ENCODE measurements at regions not wholly inside any gene's neighbourhood (a gene's known extent, or its start where the extent isn't known, plus 50 kb on each side); places are given as distances from the start of the nearest gene placed in this dataset.

- Histone ChIP-seq H3K79me2 (ENCODE audit: insufficient read depth, low read length) (no peaks in the 10 kb centered on the region), H3K9me3 (ENCODE audit: insufficient read depth, low read depth, low read length) (no peaks in the 10 kb centered on the region), H3K36me3 (ENCODE audit: insufficient read depth, low read length) (no peaks in the 10 kb centered on the region), H3K4me3 (ENCODE audit: insufficient read depth, low read depth, low read length) (no peak overlapping the region), H4K20me1 (ENCODE audit: insufficient read depth, low read length) (no peaks in the 10 kb centered on the region), H3K4me1 (ENCODE audit: insufficient read depth, low read length) (peaks cover 26% of the 10 kb centered on the region), H3K4me2 (ENCODE audit: low read length) (peak overlapping the region; percentile 13), H2AFZ (ENCODE audit: low read depth, low read length) (peak overlapping the region; percentile 35), H3K27me3 (ENCODE audit: insufficient read depth, low read length) (no peaks in the 10 kb centered on the region), H3K9ac (ENCODE audit: low read length) (peak overlapping the region; percentile 53), H3K27ac (ENCODE audit: low read depth, low read length) (peak overlapping the region; percentile 80)
- DNase-seq (ENCODE audit: low read depth) (peak; percentile 88), FAIRE-seq (no peak)
- H3K9me3 Mint-ChIP-seq (ENCODE audit: unreplicated experiment), result peaks cover 8% of the 10 kb centered on the region
- TF ChIP-seq EZH2 (IDR thresholded peaks at IDR 0.05; ENCODE audit: insufficient read depth, low read length), result no peak
- TF ChIP-seq CTCF (IDR thresholded peaks at IDR 0.05; ENCODE audit: insufficient read depth, low read depth, low read length), result no peak
- peaks cover 9% of the 10 kb centered on the region for H3K36me3 Mint-ChIP-seq (ENCODE audit: low read depth, unreplicated experiment)
- H3K4me3 Mint-ChIP-seq (ENCODE audit: unreplicated experiment), result peak overlapping the region; percentile 47
- H3K4me1 Mint-ChIP-seq (ENCODE audit: low read depth, unreplicated experiment), result peaks cover 42% of the 10 kb centered on the region
- H3K27ac Mint-ChIP-seq (ENCODE audit: unreplicated experiment), result peak overlapping the region; percentile 97
- no peaks in the 10 kb centered on the region for H3K27me3 Mint-ChIP-seq (ENCODE audit: low read depth, unreplicated experiment)
These were observed 63.3 kb upstream of the NFIL3 start for GRCh38 chr9:91486699-91487497.

GRCh38 chr9:91485006-91485405 lies 61.4 kb upstream of the NFIL3 start:
- no peak overlapping the region for H3K27ac ChIP-seq (ENCODE audit: low read depth, low read length)
- H2AFZ ChIP-seq (ENCODE audit: low read depth, low read length), result no peak overlapping the region
- no peaks in the 10 kb centered on the region for H3K79me2 ChIP-seq (ENCODE audit: insufficient read depth, low read length)
- H3K4me2 ChIP-seq (ENCODE audit: low read length), result no peak overlapping the region
- TF ChIP-seq CTCF (IDR thresholded peaks at IDR 0.05; ENCODE audit: insufficient read depth, low read depth, low read length) (no peak), EZH2 (IDR thresholded peaks at IDR 0.05; ENCODE audit: insufficient read depth, low read length) (no peak)
- H4K20me1 ChIP-seq (ENCODE audit: insufficient read depth, low read length), result no peaks in the 10 kb centered on the region
- peaks cover 26% of the 10 kb centered on the region for H3K4me1 ChIP-seq (ENCODE audit: insufficient read depth, low read length)
- DNase-seq (ENCODE audit: low read depth) (peak; percentile 37), FAIRE-seq (no peak)
- H3K9ac ChIP-seq (ENCODE audit: low read length), result no peak overlapping the region
- Mint-ChIP-seq H3K4me1 (ENCODE audit: low read depth, unreplicated experiment) (peaks cover 39% of the 10 kb centered on the region), H3K36me3 (ENCODE audit: low read depth, unreplicated experiment) (peaks cover 9% of the 10 kb centered on the region), H3K4me3 (ENCODE audit: unreplicated experiment) (no peak overlapping the region), H3K27me3 (ENCODE audit: low read depth, unreplicated experiment) (no peaks in the 10 kb centered on the region), H3K9me3 (ENCODE audit: unreplicated experiment) (peaks cover 8% of the 10 kb centered on the region), H3K27ac (ENCODE audit: unreplicated experiment) (no peak overlapping the region)
- H3K4me3 ChIP-seq (ENCODE audit: insufficient read depth, low read depth, low read length), result no peak overlapping the region
- no peaks in the 10 kb centered on the region for H3K9me3 ChIP-seq (ENCODE audit: insufficient read depth, low read depth, low read length)
- no peaks in the 10 kb centered on the region for H3K27me3 ChIP-seq (ENCODE audit: insufficient read depth, low read length)
- H3K36me3 ChIP-seq (ENCODE audit: insufficient read depth, low read length), result no peaks in the 10 kb centered on the region

GRCh38 chr9:91483835-91484234 lies 60.2 kb upstream of the NFIL3 start:
- H3K27ac Mint-ChIP-seq (ENCODE audit: unreplicated experiment), result no peak overlapping the region

More at GRCh38 chr9:91483835-91484234, 60.2 kb upstream of the NFIL3 start:
- Histone ChIP-seq H4K20me1 (ENCODE audit: insufficient read depth, low read length) (no peaks in the 10 kb centered on the region), H3K27ac (ENCODE audit: low read depth, low read length) (peak overlapping the region; percentile 28), H3K4me1 (ENCODE audit: insufficient read depth, low read length) (peaks cover 17% of the 10 kb centered on the region), H3K79me2 (ENCODE audit: insufficient read depth, low read length) (no peaks in the 10 kb centered on the region), H3K9ac (ENCODE audit: low read length) (peak overlapping the region; percentile 69), H3K9me3 (ENCODE audit: insufficient read depth, low read depth, low read length) (no peaks in the 10 kb centered on the region), H3K4me2 (ENCODE audit: low read length) (peak overlapping the region; percentile 29), H2AFZ (ENCODE audit: low read depth, low read length) (no peak overlapping the region), H3K36me3 (ENCODE audit: insufficient read depth, low read length) (no peaks in the 10 kb centered on the region), H3K4me3 (ENCODE audit: insufficient read depth, low read depth, low read length) (no peak overlapping the region), H3K27me3 (ENCODE audit: insufficient read depth, low read length) (no peaks in the 10 kb centered on the region)
- H3K36me3 Mint-ChIP-seq (ENCODE audit: low read depth, unreplicated experiment), result peaks cover 9% of the 10 kb centered on the region
- H3K4me1 Mint-ChIP-seq (ENCODE audit: low read depth, unreplicated experiment), result peaks cover 28% of the 10 kb centered on the region
- TF ChIP-seq CTCF (IDR thresholded peaks at IDR 0.05; ENCODE audit: insufficient read depth, low read depth, low read length) (no peak), EZH2 (IDR thresholded peaks at IDR 0.05; ENCODE audit: insufficient read depth, low read length) (no peak)
- FAIRE-seq (no peak), DNase-seq (ENCODE audit: low read depth) (no peak)
- H3K4me3 Mint-ChIP-seq (ENCODE audit: unreplicated experiment), result no peak overlapping the region
- H3K27me3 Mint-ChIP-seq (ENCODE audit: low read depth, unreplicated experiment), result no peaks in the 10 kb centered on the region
- H3K9me3 Mint-ChIP-seq (ENCODE audit: unreplicated experiment), result peaks cover 8% of the 10 kb centered on the region
